Endothelial cell of umbilical vein (primary cell): ENCODE measurements at regions not wholly inside any gene's neighbourhood (a gene's known extent, or its start where the extent isn't known, plus 50 kb on each side); places are given as distances from the start of the nearest gene placed in this dataset.

ENCODE experiments used
- EZH2 ChIP-seq: IDR thresholded peaks from 2 replicates; pipeline ENCODE4 v1.6.1; 2012; ENCODE audit warnings: borderline replicate concordance, low read depth, mild to moderate bottlenecking, moderate library complexity, low read length, inconsistent platforms; ENCODE audit not compliant: severe bottlenecking
- GATA2 ChIP-seq: IDR thresholded peaks from 2 replicates; pipeline ENCODE4 v1.7.0; 2011; ENCODE audit warnings: low read depth, mild to moderate bottlenecking, moderate library complexity, mixed read lengths, low read length; ENCODE audit not compliant: insufficient read length, insufficient read depth
- JUN ChIP-seq: IDR thresholded peaks from 2 replicates; pipeline ENCODE4 v1.6.1; 2011; ENCODE audit warnings: borderline replicate concordance, low read depth; ENCODE audit not compliant: insufficient read length, insufficient read depth
- MYC ChIP-seq: IDR thresholded peaks from one replicate; pipeline ENCODE4 v1.6.1; 2011; ENCODE audit warnings: mild to moderate bottlenecking, low read depth, low read length
- POLR2A ChIP-seq: IDR thresholded peaks from 2 replicates; pipeline ENCODE4 v1.6.1; 2012; ENCODE audit warnings: low read depth, mild to moderate bottlenecking, control low read depth, low read length
- POLR2AphosphoS5 ChIP-seq: IDR thresholded peaks from 2 replicates; pipeline ENCODE4 v1.6.1; 2012; ENCODE audit warnings: low read depth, mild to moderate bottlenecking, control low read depth, low read length, moderate library complexity; ENCODE audit not compliant: insufficient read depth
- TF ChIP-seq, protein P1 (sequence below), 2 donors: IDR thresholded peaks; 1 replicate in 1 of 2; 2 replicates in 1 of 2; pipeline ENCODE4 v1.5.1; 2011; ENCODE audit warnings: low read length in 2 of 2, mild to moderate bottlenecking in 2 of 2, moderate library complexity in 2 of 2, control low read depth in 1 of 2, inconsistent platforms in 1 of 2, low read depth in 1 of 2; ENCODE audit not compliant: insufficient read depth in 1 of 2; ENCODE audit errors: extremely low read depth in 1 of 2
- TF ChIP-seq, protein P2 (sequence below): IDR thresholded peaks from 2 replicates; pipeline ENCODE4 v1.6.1; 2011; ENCODE audit not compliant: insufficient read depth, insufficient read length

DNA sequence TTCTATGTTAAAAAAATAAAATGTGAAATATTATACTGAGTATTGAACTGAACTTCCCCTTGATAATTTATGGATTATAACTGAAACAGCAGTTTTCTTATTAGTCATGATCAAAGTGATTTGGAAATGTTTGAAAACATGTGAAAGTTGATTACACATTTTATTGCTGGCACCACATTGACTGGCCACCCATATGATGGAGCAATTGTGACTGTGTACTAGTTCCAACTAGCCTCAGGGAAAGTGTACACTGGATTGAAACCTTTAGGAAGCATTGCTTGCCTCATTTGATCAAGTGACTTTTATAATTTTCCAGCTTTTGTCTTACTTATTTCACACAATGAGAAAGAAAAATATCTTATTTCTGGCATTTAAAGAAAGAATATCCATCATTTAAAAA, 128.0 kb upstream of the ADGRL2 start:
- TF ChIP-seq, protein P1, sequence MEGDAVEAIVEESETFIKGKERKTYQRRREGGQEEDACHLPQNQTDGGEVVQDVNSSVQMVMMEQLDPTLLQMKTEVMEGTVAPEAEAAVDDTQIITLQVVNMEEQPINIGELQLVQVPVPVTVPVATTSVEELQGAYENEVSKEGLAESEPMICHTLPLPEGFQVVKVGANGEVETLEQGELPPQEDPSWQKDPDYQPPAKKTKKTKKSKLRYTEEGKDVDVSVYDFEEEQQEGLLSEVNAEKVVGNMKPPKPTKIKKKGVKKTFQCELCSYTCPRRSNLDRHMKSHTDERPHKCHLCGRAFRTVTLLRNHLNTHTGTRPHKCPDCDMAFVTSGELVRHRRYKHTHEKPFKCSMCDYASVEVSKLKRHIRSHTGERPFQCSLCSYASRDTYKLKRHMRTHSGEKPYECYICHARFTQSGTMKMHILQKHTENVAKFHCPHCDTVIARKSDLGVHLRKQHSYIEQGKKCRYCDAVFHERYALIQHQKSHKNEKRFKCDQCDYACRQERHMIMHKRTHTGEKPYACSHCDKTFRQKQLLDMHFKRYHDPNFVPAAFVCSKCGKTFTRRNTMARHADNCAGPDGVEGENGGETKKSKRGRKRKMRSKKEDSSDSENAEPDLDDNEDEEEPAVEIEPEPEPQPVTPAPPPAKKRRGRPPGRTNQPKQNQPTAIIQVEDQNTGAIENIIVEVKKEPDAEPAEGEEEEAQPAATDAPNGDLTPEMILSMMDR (IDR thresholded peaks at IDR 0.05; ENCODE audit: extremely low read depth in 1 of 2, insufficient read depth in 1 of 2, low read depth in 1 of 2, low read length in 2 of 2) = no peak
- no peak for TF ChIP-seq EZH2
- no peak for TF ChIP-seq POLR2A
- TF ChIP-seq MYC = no peak
- TF ChIP-seq, protein P2, sequence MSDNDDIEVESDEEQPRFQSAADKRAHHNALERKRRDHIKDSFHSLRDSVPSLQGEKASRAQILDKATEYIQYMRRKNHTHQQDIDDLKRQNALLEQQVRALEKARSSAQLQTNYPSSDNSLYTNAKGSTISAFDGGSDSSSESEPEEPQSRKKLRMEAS = no peak
- TF ChIP-seq JUN = no peak
- TF ChIP-seq GATA2 = no peak
- no peak for TF ChIP-seq POLR2AphosphoS5
